ENCODE measurements at regions not wholly inside any gene's neighbourhood (a gene's known extent, or its start where the extent isn't known, plus 50 kb on each side); places are given as distances from the start of the nearest gene placed in this dataset.

GRCh38 chr6:154656660-154657059 is 76.6 kb upstream of the SCAF8 start:
- Histone ChIP-seq H3K4me3 (no peak overlapping the region), H3K9me3 (no peaks in the 10 kb centered on the region), H3K27me3 (no peaks in the 10 kb centered on the region), H3K4me1 (no peaks in the 10 kb centered on the region), H3K36me3 (no peaks in the 10 kb centered on the region), H3K27ac (no peak overlapping the region)
- intact Hi-C loops (cut with DNase I; ENCODE audit: low total_unique reads) (no loop called here), in situ Hi-C loops (cut with MboI; ENCODE audit: low sequenced_read_pairs in 4 of 4) (no loop called here)
- no peak for DNase-seq
- TF ChIP-seq CTCF (IDR thresholded peaks at IDR 0.05 in 4 of 5, conservative IDR thresholded peaks at IDR 0.05 in 1 of 5) (no peak), POLR2A (IDR thresholded peaks at IDR 0.05) (no peak)
- ATAC-seq = no peak

- no peak for DNase-seq
- Histone ChIP-seq H3K36me3 (no peaks in the 10 kb centered on the region), H3K27ac (no peak overlapping the region), H3K4me1 (no peaks in the 10 kb centered on the region), H3K9me3 (no peaks in the 10 kb centered on the region), H3K4me3 (no peak overlapping the region), H3K27me3 (no peaks in the 10 kb centered on the region)
- no peak for ATAC-seq
- in situ Hi-C loops (cut with MboI; ENCODE audit: low sequenced_read_pairs in 4 of 4) = no loop called here
- TF ChIP-seq POLR2A (IDR thresholded peaks at IDR 0.05) (no peak), CTCF (IDR thresholded peaks at IDR 0.05 in 4 of 5, conservative IDR thresholded peaks at IDR 0.05 in 1 of 5) (no peak)
- intact Hi-C loops (cut with DNase I; ENCODE audit: low total_unique reads) = no loop called here
Observed at GRCh38 chr6:154661768-154662167, 71.4 kb upstream of the SCAF8 start.

- Histone ChIP-seq H3K36me3 (no peaks in the 10 kb centered on the region), H3K4me3 (no peak overlapping the region), H3K9me3 (no peaks in the 10 kb centered on the region), H3K4me1 (no peaks in the 10 kb centered on the region), H3K27me3 (no peaks in the 10 kb centered on the region), H3K27ac (no peak overlapping the region)
- in situ Hi-C loops (cut with MboI; ENCODE audit: low sequenced_read_pairs in 4 of 4) (no loop called here), intact Hi-C loops (cut with DNase I; ENCODE audit: low total_unique reads) (no loop called here)
- no peak for ATAC-seq
- TF ChIP-seq POLR2A (IDR thresholded peaks at IDR 0.05) = no peak
- TF ChIP-seq CTCF (IDR thresholded peaks at IDR 0.05 in 4 of 5, conservative IDR thresholded peaks at IDR 0.05 in 1 of 5) = no peak
- DNase-seq = no peak
Observed at GRCh38 chr6:154664287-154664686, 68.9 kb upstream of the SCAF8 start.

- TF ChIP-seq POLR2A (IDR thresholded peaks at IDR 0.05) (no peak), CTCF (IDR thresholded peaks at IDR 0.05 in 4 of 5, conservative IDR thresholded peaks at IDR 0.05 in 1 of 5) (no peak)
- ATAC-seq = no peak
- Histone ChIP-seq H3K4me3 (no peak overlapping the region), H3K27me3 (no peaks in the 10 kb centered on the region), H3K36me3 (no peaks in the 10 kb centered on the region), H3K4me1 (no peaks in the 10 kb centered on the region), H3K27ac (no peak overlapping the region), H3K9me3 (no peaks in the 10 kb centered on the region)
- no peak for DNase-seq
- intact Hi-C loops (cut with DNase I; ENCODE audit: low total_unique reads) = no loop called here
- in situ Hi-C loops (cut with MboI; ENCODE audit: low sequenced_read_pairs in 4 of 4) = no loop called here
Observed at GRCh38 chr6:154668156-154668555, 65.1 kb upstream of the SCAF8 start.

- Histone ChIP-seq H3K27ac (no peak overlapping the region), H3K4me1 (no peaks in the 10 kb centered on the region), H3K27me3 (no peaks in the 10 kb centered on the region), H3K4me3 (no peak overlapping the region), H3K9me3 (no peaks in the 10 kb centered on the region), H3K36me3 (no peaks in the 10 kb centered on the region)
- DNase-seq (no peak), ATAC-seq (no peak)
- in situ Hi-C loops (cut with MboI; ENCODE audit: low sequenced_read_pairs in 4 of 4) (loop anchor here in 3 of 4 donors (10.0 kb wide), 2 partner anchors 133 to 503 kb away; no protein-coding TSS in a partner anchor), intact Hi-C loops (cut with DNase I; ENCODE audit: low total_unique reads) (no loop called here)
- TF ChIP-seq POLR2A (IDR thresholded peaks at IDR 0.05) = no peak
- TF ChIP-seq CTCF (IDR thresholded peaks at IDR 0.05 in 4 of 5, conservative IDR thresholded peaks at IDR 0.05 in 1 of 5) = no peak
Observed at GRCh38 chr6:154672086-154672485, 61.1 kb upstream of the SCAF8 start.
